ENCODE measurements at regions not wholly inside any gene's neighbourhood (a gene's known extent, or its start where the extent isn't known, plus 50 kb on each side); places are given as distances from the start of the nearest gene placed in this dataset.

GRCh38 chr22:48352086-48352911 lies 1475.4 kb downstream of the BRD1 start:
- Histone ChIP-seq H3K4me3 (ENCODE audit: low read length) (no peak overlapping the region), H3K4me2 (ENCODE audit: low read length) (no peak overlapping the region), H4K20me1 (ENCODE audit: low read length) (no peaks in the 10 kb centered on the region), H3K9ac (ENCODE audit: low read length) (no peak overlapping the region), H3K4me1 (ENCODE audit: insufficient read depth, low read length) (no peaks in the 10 kb centered on the region), H3K79me2 (ENCODE audit: low read length) (no peaks in the 10 kb centered on the region), H3K27me3 (ENCODE audit: low read length) (no peaks in the 10 kb centered on the region), H3F3A (ENCODE audit: low read length, unreplicated experiment) (no peaks in the 10 kb centered on the region), H3K27ac (ENCODE audit: low read length) (no peak overlapping the region), H3K36me3 (ENCODE audit: low read depth, low read length) (no peaks in the 10 kb centered on the region), H2AFZ (ENCODE audit: low read length) (no peak overlapping the region), H3K9me3 (ENCODE audit: low read length) (no peaks in the 10 kb centered on the region), H3K9me2 (replicated peaks; ENCODE audit: low read length) (no peaks in the 10 kb centered on the region)
- DNase-seq (no peak), ATAC-seq (no peak)
- no TSS peak for BruUV-seq (replicated peaks)
- ChIA-PET CTCF (no interaction called here), POLR2A (ENCODE audit: unreplicated experiment) (no interaction called here)
- intact Hi-C loops (cut with micrococcal nuclease) = no loop called here
- TF ChIP-seq EZH2 (IDR thresholded peaks at IDR 0.05; ENCODE audit: low read length, unreplicated experiment) (no peak), CTCF (conservative IDR thresholded peaks at IDR 0.05; ENCODE audit: low read depth, low read length) (no peak), EZH2phosphoT487 (IDR thresholded peaks at IDR 0.05; ENCODE audit: borderline replicate concordance, low read length) (no peak)

- no TSS peak for BruUV-seq (replicated peaks)
- Histone ChIP-seq H3K79me2 (ENCODE audit: low read length) (no peaks in the 10 kb centered on the region), H3K9me2 (replicated peaks; ENCODE audit: low read length) (no peaks in the 10 kb centered on the region), H3K36me3 (ENCODE audit: low read depth, low read length) (no peaks in the 10 kb centered on the region), H3K4me2 (ENCODE audit: low read length) (no peak overlapping the region), H3K4me1 (ENCODE audit: insufficient read depth, low read length) (no peaks in the 10 kb centered on the region), H3K4me3 (ENCODE audit: low read length) (no peak overlapping the region), H4K20me1 (ENCODE audit: low read length) (no peaks in the 10 kb centered on the region), H3K27ac (ENCODE audit: low read length) (no peak overlapping the region), H3K9ac (ENCODE audit: low read length) (no peak overlapping the region), H3K27me3 (ENCODE audit: low read length) (no peaks in the 10 kb centered on the region), H2AFZ (ENCODE audit: low read length) (no peak overlapping the region), H3F3A (ENCODE audit: low read length, unreplicated experiment) (no peaks in the 10 kb centered on the region), H3K9me3 (ENCODE audit: low read length) (no peaks in the 10 kb centered on the region)
- ChIA-PET POLR2A (ENCODE audit: unreplicated experiment) (no interaction called here), CTCF (no interaction called here)
- DNase-seq (no peak), ATAC-seq (no peak)
- TF ChIP-seq CTCF (conservative IDR thresholded peaks at IDR 0.05; ENCODE audit: low read depth, low read length) = no peak
- TF ChIP-seq EZH2phosphoT487 (IDR thresholded peaks at IDR 0.05; ENCODE audit: borderline replicate concordance, low read length) = no peak
- no peak for TF ChIP-seq EZH2 (IDR thresholded peaks at IDR 0.05; ENCODE audit: low read length, unreplicated experiment)
- intact Hi-C loops (cut with micrococcal nuclease) = no loop called here
Observed at GRCh38 chr22:48351376-48352085, 1476.1 kb downstream of the BRD1 start.

GRCh38 chr22:48350456-48350855 lies 1477.2 kb downstream of the BRD1 start:
- ATAC-seq = no peak
- CTCF ChIA-PET = no interaction called here

More at GRCh38 chr22:48350456-48350855, 1477.2 kb downstream of the BRD1 start:
- no peak overlapping the region for H3K9ac ChIP-seq (ENCODE audit: low read length)
- intact Hi-C loops (cut with micrococcal nuclease) = no loop called here
- POLR2A ChIA-PET (ENCODE audit: unreplicated experiment) = no interaction called here
- H3K27ac ChIP-seq (ENCODE audit: low read length) = no peak overlapping the region
- H3K4me1 ChIP-seq (ENCODE audit: insufficient read depth, low read length) = no peaks in the 10 kb centered on the region
- no peak overlapping the region for H3K4me2 ChIP-seq (ENCODE audit: low read length)
- no peaks in the 10 kb centered on the region for H3K79me2 ChIP-seq (ENCODE audit: low read length)
- no peaks in the 10 kb centered on the region for H4K20me1 ChIP-seq (ENCODE audit: low read length)
- no peaks in the 10 kb centered on the region for H3K9me3 ChIP-seq (ENCODE audit: low read length)
- TF ChIP-seq EZH2phosphoT487 (IDR thresholded peaks at IDR 0.05; ENCODE audit: borderline replicate concordance, low read length) (no peak), CTCF (conservative IDR thresholded peaks at IDR 0.05; ENCODE audit: low read depth, low read length) (no peak), EZH2 (IDR thresholded peaks at IDR 0.05; ENCODE audit: low read length, unreplicated experiment) (no peak)
- H3F3A ChIP-seq (ENCODE audit: low read length, unreplicated experiment) = no peaks in the 10 kb centered on the region
- no peaks in the 10 kb centered on the region for H3K9me2 ChIP-seq (replicated peaks; ENCODE audit: low read length)
- H3K27me3 ChIP-seq (ENCODE audit: low read length) = no peaks in the 10 kb centered on the region
- no peaks in the 10 kb centered on the region for H3K36me3 ChIP-seq (ENCODE audit: low read depth, low read length)
- BruUV-seq (replicated peaks) = no TSS peak
- DNase-seq = no peak
- no peak overlapping the region for H2AFZ ChIP-seq (ENCODE audit: low read length)
- H3K4me3 ChIP-seq (ENCODE audit: low read length) = no peak overlapping the region

Measured in PC-3 (cell line).